ENCODE measurements at regions not wholly inside any gene's neighbourhood (a gene's known extent, or its start where the extent isn't known, plus 50 kb on each side); places are given as distances from the start of the nearest gene placed in this dataset.

GRCh38 chr1:59161136-59161535 lies 135.8 kb upstream of the FGGY start:
- TF ChIP-seq TAF1 (IDR thresholded peaks at IDR 0.05; ENCODE audit: borderline replicate concordance, insufficient read depth, low read length), result no peak
- no peak for TF ChIP-seq FOXP2 (optimal IDR thresholded peaks at IDR 0.05; ENCODE audit: borderline replicate concordance, extremely low read depth, extremely low read length, insufficient read depth)
- no peak for TF ChIP-seq REST (IDR thresholded peaks at IDR 0.05; ENCODE audit: insufficient read depth in 1 of 2, low read depth in 2 of 2, low read length in 2 of 2)
- no peak for TF ChIP-seq POLR2AphosphoS5 (IDR thresholded peaks at IDR 0.05; ENCODE audit: low read depth, low read length)
- TF ChIP-seq SIN3A (IDR thresholded peaks at IDR 0.05; ENCODE audit: borderline replicate concordance, insufficient read depth, low read length), result no peak

- TF ChIP-seq FOXP2 (optimal IDR thresholded peaks at IDR 0.05; ENCODE audit: borderline replicate concordance, extremely low read depth, extremely low read length, insufficient read depth), result no peak
- no peak for TF ChIP-seq POLR2AphosphoS5 (IDR thresholded peaks at IDR 0.05; ENCODE audit: low read depth, low read length)
- TF ChIP-seq SIN3A (IDR thresholded peaks at IDR 0.05; ENCODE audit: borderline replicate concordance, insufficient read depth, low read length), result no peak
- no peak for TF ChIP-seq REST (IDR thresholded peaks at IDR 0.05; ENCODE audit: insufficient read depth in 1 of 2, low read depth in 2 of 2, low read length in 2 of 2)
- no peak for TF ChIP-seq TAF1 (IDR thresholded peaks at IDR 0.05; ENCODE audit: borderline replicate concordance, insufficient read depth, low read length)
These were observed 134.2 kb upstream of the FGGY start for GRCh38 chr1:59162665-59163064.

- no peak for TF ChIP-seq POLR2AphosphoS5 (IDR thresholded peaks at IDR 0.05; ENCODE audit: low read depth, low read length)
- TF ChIP-seq SIN3A (IDR thresholded peaks at IDR 0.05; ENCODE audit: borderline replicate concordance, insufficient read depth, low read length), result no peak
- TF ChIP-seq TAF1 (IDR thresholded peaks at IDR 0.05; ENCODE audit: borderline replicate concordance, insufficient read depth, low read length), result no peak
- TF ChIP-seq REST (IDR thresholded peaks at IDR 0.05; ENCODE audit: insufficient read depth in 1 of 2, low read depth in 2 of 2, low read length in 2 of 2), result peak in 1 of 2 experiments; percentile 29; a peak in 1 of 4 replicates
- TF ChIP-seq FOXP2 (optimal IDR thresholded peaks at IDR 0.05; ENCODE audit: borderline replicate concordance, extremely low read depth, extremely low read length, insufficient read depth), result no peak
These were observed 133.4 kb upstream of the FGGY start for GRCh38 chr1:59163268-59164092.

GRCh38 chr1:59164371-59164770 lies 132.5 kb upstream of the FGGY start:
- no peak for TF ChIP-seq REST (IDR thresholded peaks at IDR 0.05; ENCODE audit: insufficient read depth in 1 of 2, low read depth in 2 of 2, low read length in 2 of 2)

- TF ChIP-seq TAF1 (IDR thresholded peaks at IDR 0.05; ENCODE audit: borderline replicate concordance, insufficient read depth, low read length) (no peak), POLR2AphosphoS5 (IDR thresholded peaks at IDR 0.05; ENCODE audit: low read depth, low read length) (no peak), REST (IDR thresholded peaks at IDR 0.05; ENCODE audit: insufficient read depth in 1 of 2, low read depth in 2 of 2, low read length in 2 of 2) (no peak), SIN3A (IDR thresholded peaks at IDR 0.05; ENCODE audit: borderline replicate concordance, insufficient read depth, low read length) (no peak), FOXP2 (optimal IDR thresholded peaks at IDR 0.05; ENCODE audit: borderline replicate concordance, extremely low read depth, extremely low read length, insufficient read depth) (no peak)
These were observed 131.5 kb upstream of the FGGY start for GRCh38 chr1:59165353-59165752.

Data from PFSK-1 (cell line).